Gastroesophageal sphincter (tissue), 4 donors: ENCODE measurements at regions not wholly inside any gene's neighbourhood (a gene's known extent, or its start where the extent isn't known, plus 50 kb on each side); places are given as distances from the start of the nearest gene placed in this dataset.

Experiments
- ATAC-seq: fragments of 150-250 bp; one replicate; pipeline ENCODE4 v1.9.1; 2016; ENCODE audit warnings: mild to moderate bottlenecking, moderate library complexity
- H3K27ac ChIP-seq, 4 donors: fragments of 200-600 bp; sonication (generic) in 3 of 4; 1 replicate in 3 of 4; 2 replicates in 1 of 4; pipeline ENCODE4 v1.5.1; 2016 to 2019
- H3K27me3 ChIP-seq: fragments of 200-600 bp; sonication (generic); one replicate; pipeline ENCODE4 v1.5.1; 2019
- H3K36me3 ChIP-seq, 2 donors: fragments of 200-600 bp; sonication (generic); one replicate each; pipeline ENCODE4 v1.5.1; 2019; ENCODE audit warnings: control low read depth in 1 of 2
- H3K4me1 ChIP-seq, 3 donors: fragments of 200-600 bp; sonication (generic); 1 replicate in 2 of 3; 2 replicates in 1 of 3; pipeline ENCODE4 v1.5.1; 2016 to 2019; ENCODE audit warnings: control low read depth in 2 of 3
- H3K4me3 ChIP-seq, 2 donors: fragments of 200-600 bp; sonication (generic); one replicate each; pipeline ENCODE4 v1.5.1; 2019; ENCODE audit warnings: mild to moderate bottlenecking in 1 of 2, moderate library complexity in 1 of 2
- H3K9me3 ChIP-seq, 3 donors: fragments of 200-600 bp; sonication (generic); one replicate each; pipeline ENCODE4 v1.5.1; 2017 to 2019; ENCODE audit warnings: control low read depth in 2 of 3
- CTCF ChIP-seq, 4 experiments: fragments of 200-600 bp in 2 of 4; fragments of 450-650 bp in 2 of 4; sonication (generic) in 1 of 4; IDR thresholded peaks; one replicate each; pipeline ENCODE4 v1.5.1; 2017 to 2019; ENCODE audit warnings: antibody characterized with exemption in 4 of 4, mild to moderate bottlenecking in 2 of 4, moderate library complexity in 2 of 4
- EP300 ChIP-seq: sonication (generic); formaldehyde crosslinking; IDR thresholded peaks from one replicate; pipeline ENCODE4 v1.6.1; 2017; ENCODE audit warnings: antibody characterized with exemption, mild to moderate bottlenecking
- POLR2A ChIP-seq, 2 donors: fragments of 450-650 bp; IDR thresholded peaks; one replicate each; pipeline ENCODE4 v1.6.1; 2017; ENCODE audit warnings: antibody characterized with exemption in 2 of 2, mild to moderate bottlenecking in 2 of 2, moderate library complexity in 1 of 2
- POLR2AphosphoS5 ChIP-seq: sonication (generic); formaldehyde crosslinking; IDR thresholded peaks from one replicate; pipeline ENCODE4 v1.6.1; 2017; ENCODE audit warnings: antibody characterized with exemption
- WGBS, 2 donors: methylation state at CpG; one replicate each; pipeline ENCODE4 v1.1.5; 2018; ENCODE audit warnings: low coverage in 1 of 2; 5-methylcytosine and 5-hydroxymethylcytosine counted together

GRCh38 chr7:45986355-45987298 is 65.6 kb upstream of the IGFBP3 start:
- H3K4me3 ChIP-seq, result no peak overlapping the region
- no peaks in the 10 kb centered on the region for H3K36me3 ChIP-seq
- TF ChIP-seq EP300 (no peak), CTCF (IDR thresholded peaks at IDR 0.05) (no peak), POLR2A (IDR thresholded peaks at IDR 0.05) (no peak), POLR2AphosphoS5 (no peak)
- peaks cover 0 to 9% (median 0%) of the 10 kb centered on the region in 3 donors for H3K4me1 ChIP-seq
- no peak overlapping the region for H3K27ac ChIP-seq
- 89 to 93% methylated on average over 10 of the region's 17 CpGs for WGBS, 2 donors
- no peak for ATAC-seq
- no peaks in the 10 kb centered on the region for H3K9me3 ChIP-seq
- H3K27me3 ChIP-seq, result no peaks in the 10 kb centered on the region

GRCh38 chr7:45985902-45986301 is 64.8 kb upstream of the IGFBP3 start:
- 70 to 88% methylated on average over 2 of the region's 4 CpGs for WGBS, 2 donors
- Histone ChIP-seq H3K27ac (no peak overlapping the region), H3K9me3 (no peaks in the 10 kb centered on the region), H3K4me1 (peaks cover 0 to 9% (median 0%) of the 10 kb centered on the region in 3 donors), H3K36me3 (no peaks in the 10 kb centered on the region), H3K27me3 (no peaks in the 10 kb centered on the region), H3K4me3 (no peak overlapping the region)
- no peak for ATAC-seq
- TF ChIP-seq CTCF (IDR thresholded peaks at IDR 0.05) (no peak), POLR2AphosphoS5 (no peak), POLR2A (IDR thresholded peaks at IDR 0.05) (no peak), EP300 (no peak)

- H3K9me3 ChIP-seq, result no peaks in the 10 kb centered on the region
These were observed 63.6 kb upstream of the IGFBP3 start for GRCh38 chr7:45984386-45985295.

GRCh38 chr7:45983720-45984255 is 62.7 kb upstream of the IGFBP3 start:
- WGBS, 2 donors, result 53 to 72% methylated on average over 4 to 5 of the region's 6 CpGs
- no peak for ATAC-seq
- Histone ChIP-seq H3K27me3 (no peaks in the 10 kb centered on the region), H3K9me3 (no peaks in the 10 kb centered on the region), H3K4me1 (peaks cover 0 to 14% (median 1%) of the 10 kb centered on the region in 3 donors), H3K36me3 (no peaks in the 10 kb centered on the region), H3K4me3 (no peak overlapping the region), H3K27ac (peak overlapping the region in 1 of 4 donors; percentile 38)
- TF ChIP-seq CTCF (IDR thresholded peaks at IDR 0.05) (no peak), POLR2AphosphoS5 (no peak), EP300 (no peak), POLR2A (IDR thresholded peaks at IDR 0.05) (no peak)

More at GRCh38 chr7:45984386-45985295, 63.6 kb upstream of the IGFBP3 start:
- no peak for ATAC-seq
- Histone ChIP-seq H3K4me1 (peaks cover 0 to 9% (median 0%) of the 10 kb centered on the region in 3 donors), H3K27me3 (no peaks in the 10 kb centered on the region), H3K36me3 (no peaks in the 10 kb centered on the region), H3K4me3 (no peak overlapping the region), H3K27ac (no peak overlapping the region)
- no peak for TF ChIP-seq POLR2A (IDR thresholded peaks at IDR 0.05)
- TF ChIP-seq POLR2AphosphoS5, result no peak
- no peak for TF ChIP-seq CTCF (IDR thresholded peaks at IDR 0.05)
- no peak for TF ChIP-seq EP300
- 93% methylated on average over 4 to 6 of the region's 6 CpGs for WGBS, 2 donors
